GOT3 (cell line): ENCODE measurements at regions not wholly inside any gene's neighbourhood (a gene's known extent, or its start where the extent isn't known, plus 50 kb on each side); places are given as distances from the start of the nearest gene placed in this dataset.
"Not testable (repeated sequence)": the region's sequence is repeated elsewhere in the genome, so short reads cannot be mapped to it uniquely, and the experiment has no call there.

Source experiments
- DNase-seq: peaks from one replicate; lab custom pipeline; 2025; ENCODE audit warnings: mixed read lengths; lab: John Stamatoyannopoulos, UW

DNA sequence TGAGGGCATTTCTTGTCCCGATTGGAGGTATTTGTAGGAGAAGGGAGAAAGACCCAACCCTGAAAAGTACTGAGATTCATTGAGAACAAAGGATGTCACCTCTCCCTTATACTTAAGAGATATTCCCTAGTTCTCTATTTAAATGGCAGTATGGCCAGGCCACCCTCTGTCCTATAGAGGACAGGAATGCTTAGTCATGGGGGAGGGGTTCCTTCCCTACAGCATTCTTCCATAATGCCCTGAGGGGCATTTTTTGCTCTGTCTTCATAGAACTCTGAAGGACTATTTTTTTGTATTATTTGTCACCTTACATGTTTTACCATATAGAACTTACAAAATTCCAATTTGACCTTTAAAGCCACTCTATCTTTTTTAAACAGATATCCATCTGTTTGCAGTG, 176.3 kb downstream of the TMEM161B start:
- DNase-seq: no peak

DNA sequence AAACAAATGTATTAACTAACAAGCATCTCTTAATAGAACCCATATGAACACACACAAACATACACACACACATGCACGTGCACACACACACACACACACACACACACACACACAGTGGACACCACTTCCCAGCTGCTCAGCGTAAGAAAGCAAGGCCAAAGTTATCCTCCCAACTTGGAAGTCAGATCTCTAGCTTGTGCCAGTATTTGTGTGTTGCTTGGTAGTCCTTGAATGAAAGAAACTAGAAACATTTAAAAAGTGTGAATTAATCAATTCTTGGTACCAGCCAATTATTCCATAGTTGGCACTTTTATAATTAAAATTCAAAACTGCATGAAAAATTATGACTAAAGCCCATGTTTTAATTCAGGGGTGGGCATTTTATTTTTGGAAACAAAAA, 178.1 kb downstream of the TMEM161B start:
- DNase-seq: no peak

GRCh38 chr5:88089719-88090390, 178.8 kb downstream of the TMEM161B start:
- no peak for DNase-seq

- no peak for DNase-seq
Observed at GRCh38 chr5:88085462-88085861, 183.2 kb downstream of the TMEM161B start.

GRCh38 chr5:88081877-88082276, 186.8 kb downstream of the TMEM161B start:
- DNase-seq: no peak

- no peak for DNase-seq
Observed at GRCh38 chr5:88063813-88064212, 204.8 kb downstream of the TMEM161B start.

DNA sequence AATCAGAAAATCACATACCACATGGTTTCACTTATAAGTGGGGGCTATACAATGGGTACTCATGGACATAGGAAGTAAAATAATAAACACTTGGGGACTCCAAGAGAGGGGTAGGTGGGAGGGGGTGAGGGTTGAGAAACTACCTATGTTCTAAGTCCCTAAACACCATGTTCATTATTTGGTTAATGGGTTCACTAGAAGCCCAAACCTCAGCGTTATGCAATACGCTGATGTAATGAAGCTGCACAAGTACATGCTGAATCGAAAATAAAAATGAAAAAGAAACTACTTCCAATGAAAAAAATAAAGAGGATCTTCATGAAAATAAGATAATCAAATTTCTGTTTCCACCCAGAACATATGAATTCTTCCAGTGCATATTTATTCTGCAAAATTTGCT, 208.5 kb downstream of the TMEM161B start:
- DNase-seq: no peak

DNA sequence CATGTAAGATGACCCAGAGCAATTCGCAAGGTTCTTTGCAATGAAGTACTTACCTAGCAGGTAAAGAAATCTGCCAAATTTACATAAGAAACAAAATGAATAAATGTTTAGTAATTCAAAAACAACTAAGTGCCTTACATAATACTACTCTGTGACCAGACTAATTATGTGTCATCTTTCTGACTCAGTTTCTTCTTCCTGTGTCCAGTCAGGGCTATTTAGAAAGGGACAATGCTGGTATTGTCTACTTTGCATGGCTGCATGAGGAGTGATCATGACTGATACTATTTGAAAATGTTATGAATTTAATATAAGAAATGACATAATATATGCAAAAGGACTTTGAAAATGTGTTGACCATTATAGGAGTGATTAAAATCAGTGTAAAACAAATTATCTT, 210.0 kb downstream of the TMEM161B start:
- DNase-seq: no peak

GRCh38 chr5:88052468-88052867, 216.2 kb downstream of the TMEM161B start:
- DNase-seq: not testable (repeated sequence)

GRCh38 chr5:88051148-88051547, 217.5 kb downstream of the TMEM161B start:
- no peak for DNase-seq

GRCh38 chr5:88049737-88050136, 218.9 kb downstream of the TMEM161B start:
- DNase-seq: no peak

GRCh38 chr5:88049156-88049555, 219.5 kb downstream of the TMEM161B start:
- DNase-seq: no peak

- no peak for DNase-seq
Observed at GRCh38 chr5:88045931-88046461, 222.6 kb downstream of the TMEM161B start.

GRCh38 chr5:88045165-88045564, 223.5 kb downstream of the TMEM161B start:
- DNase-seq: no peak

DNA sequence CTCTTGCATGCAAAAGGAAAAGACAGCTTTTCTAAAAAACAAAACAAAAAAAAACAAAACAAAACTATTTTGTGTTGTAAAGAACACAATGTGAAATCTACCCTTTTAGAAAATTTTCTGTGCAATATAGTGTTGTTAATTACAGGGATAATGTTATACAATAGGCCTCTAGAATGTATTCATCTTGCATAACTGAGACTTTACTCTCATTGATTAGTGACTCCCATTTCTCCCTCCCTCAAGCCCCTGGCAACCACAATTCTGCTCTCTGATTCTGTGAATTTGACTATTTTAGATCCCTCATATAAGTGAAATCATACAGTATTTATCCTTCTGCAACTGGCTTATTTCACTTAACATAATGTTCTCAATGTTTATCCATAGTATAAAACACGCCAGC, 234.1 kb downstream of the TMEM161B start:
- DNase-seq: no peak

DNA sequence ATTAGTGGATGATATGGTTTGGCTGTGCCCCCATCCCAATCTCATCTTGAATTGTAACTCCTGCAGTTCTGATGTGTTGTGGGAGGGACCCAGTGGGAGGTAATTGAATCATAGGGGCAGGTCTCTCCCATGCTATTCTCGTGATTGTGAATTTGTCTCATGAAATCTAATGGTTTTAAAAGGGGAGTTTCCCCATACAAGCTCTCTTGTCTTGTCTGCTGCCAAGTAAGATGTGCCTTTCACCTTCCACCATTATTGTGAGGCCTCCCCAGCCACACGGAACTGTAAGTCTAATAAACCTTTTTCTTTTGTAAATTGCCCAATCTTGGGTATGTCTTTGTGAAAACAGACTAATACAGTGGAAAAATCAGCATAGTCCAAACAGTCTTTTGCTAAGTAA, 235.5 kb downstream of the TMEM161B start:
- no peak for DNase-seq

- DNase-seq: no peak
Observed at GRCh38 chr5:88029011-88029410, 239.6 kb downstream of the TMEM161B start.

- DNase-seq: no peak
Observed at GRCh38 chr5:88021141-88021540, 247.5 kb downstream of the TMEM161B start.

- not testable (repeated sequence) for DNase-seq
Observed at GRCh38 chr5:88014984-88015383, 253.7 kb downstream of the TMEM161B start.

DNA sequence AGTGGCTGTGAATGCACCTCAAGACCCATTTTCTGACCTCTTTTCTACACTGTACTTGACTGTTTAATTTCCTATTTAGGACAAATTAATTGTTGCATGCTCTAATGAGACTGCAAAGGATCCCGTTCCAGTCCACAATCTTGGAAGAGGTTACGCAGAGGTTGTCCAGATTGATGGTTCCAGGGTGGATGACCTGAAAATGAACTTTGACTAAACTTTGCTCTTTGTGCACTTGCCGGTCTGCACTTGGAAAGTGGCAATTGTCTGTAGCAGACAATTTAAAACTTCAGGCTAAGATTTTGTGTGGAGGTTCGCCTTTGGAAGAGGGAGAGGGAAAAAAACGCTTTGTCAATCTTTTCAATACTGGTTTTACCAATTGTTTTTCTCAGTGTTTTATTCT, 267.8 kb downstream of the TMEM161B start:
- DNase-seq: no peak

- no peak for DNase-seq
Observed at GRCh38 chr5:87997662-87998061, 271.0 kb downstream of the TMEM161B start.

GRCh38 chr5:87966213-87966612, 302.4 kb downstream of the TMEM161B start:
- no peak for DNase-seq

DNA sequence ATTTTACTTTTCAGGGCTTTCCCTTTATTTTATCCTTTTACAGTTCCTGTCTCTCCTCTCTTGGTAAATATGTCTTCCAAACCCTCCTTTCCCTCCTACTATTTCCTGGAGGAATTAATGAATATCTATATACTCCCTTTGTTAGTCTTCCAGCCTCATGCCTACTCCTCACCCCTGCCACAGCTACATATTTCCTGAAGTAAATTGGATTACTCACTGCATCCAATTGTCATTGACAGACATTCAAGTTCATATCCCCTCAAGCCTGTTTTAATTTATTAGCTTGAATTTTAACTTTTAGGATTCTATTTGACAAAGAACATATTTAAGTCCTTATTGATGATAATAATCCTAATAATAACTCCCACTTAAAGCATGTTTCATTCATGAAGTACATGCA, 314.5 kb downstream of the TMEM161B start:
- no peak for DNase-seq

- no peak for DNase-seq
Observed at GRCh38 chr5:87951661-87952060, 317.0 kb downstream of the TMEM161B start.
